Jurkat, Clone E6-1 (cell line): ENCODE measurements at regions not wholly inside any gene's neighbourhood (a gene's known extent, or its start where the extent isn't known, plus 50 kb on each side); places are given as distances from the start of the nearest gene placed in this dataset.

ENCODE experiments used
- DNase-seq: peaks from one replicate; pipeline ENCODE4 v3.0.0-alpha.2; 2011; ENCODE audit warnings: low read depth, low spot score
- H3K4me3 ChIP-seq: 2 replicates; pipeline ENCODE4 v1.5.1; 2011; ENCODE audit warnings: mild to moderate bottlenecking, low read length, control low read depth, moderate library complexity

GRCh38 chr20:40767615-40767924 is 78.5 kb upstream of the MAFB start:
- H3K4me3 ChIP-seq, result no peak overlapping the region
- no peak for DNase-seq

GRCh38 chr20:40768105-40768504 is 79.1 kb upstream of the MAFB start:
- no peak overlapping the region for H3K4me3 ChIP-seq
- no peak for DNase-seq

GRCh38 chr20:40769677-40770285 is 80.7 kb upstream of the MAFB start:
- no peak overlapping the region for H3K4me3 ChIP-seq
- no peak for DNase-seq

GRCh38 chr20:40770564-40771307 is 81.7 kb upstream of the MAFB start:
- no peak overlapping the region for H3K4me3 ChIP-seq
- DNase-seq, result no peak

GRCh38 chr20:40771308-40771610 is 82.2 kb upstream of the MAFB start:
- no peak overlapping the region for H3K4me3 ChIP-seq
- no peak for DNase-seq

GRCh38 chr20:40771848-40772511 is 82.9 kb upstream of the MAFB start:
- no peak overlapping the region for H3K4me3 ChIP-seq

GRCh38 chr20:40773376-40773775 is 84.3 kb upstream of the MAFB start:
- H3K4me3 ChIP-seq, result no peak overlapping the region
- no peak for DNase-seq

More at GRCh38 chr20:40771848-40772511, 82.9 kb upstream of the MAFB start:
- no peak for DNase-seq

GRCh38 chr20:40774252-40774651 is 85.2 kb upstream of the MAFB start:
- H3K4me3 ChIP-seq, result no peak overlapping the region
- no peak for DNase-seq

GRCh38 chr20:40775561-40776146 is 86.6 kb upstream of the MAFB start:
- no peak for DNase-seq
- H3K4me3 ChIP-seq, result no peak overlapping the region

- no peak overlapping the region for H3K4me3 ChIP-seq
- no peak for DNase-seq
Observed at GRCh38 chr20:40776466-40777457, 87.7 kb upstream of the MAFB start.

GRCh38 chr20:40777653-40778052 is 88.6 kb upstream of the MAFB start:
- no peak for DNase-seq
- no peak overlapping the region for H3K4me3 ChIP-seq

- no peak overlapping the region for H3K4me3 ChIP-seq
- no peak for DNase-seq
Observed at GRCh38 chr20:40778894-40779496, 90.0 kb upstream of the MAFB start.

- no peak overlapping the region for H3K4me3 ChIP-seq
- no peak for DNase-seq
Observed at GRCh38 chr20:40781327-40782042, 92.4 kb upstream of the MAFB start.

GRCh38 chr20:40782043-40782368 is 93.0 kb upstream of the MAFB start:
- DNase-seq, result no peak
- no peak overlapping the region for H3K4me3 ChIP-seq

GRCh38 chr20:40785346-40785745 is 96.3 kb upstream of the MAFB start:
- DNase-seq, result no peak
- H3K4me3 ChIP-seq, result no peak overlapping the region

- no peak for DNase-seq
- H3K4me3 ChIP-seq, result no peak overlapping the region
Observed at GRCh38 chr20:40786336-40786735, 97.3 kb upstream of the MAFB start.

- H3K4me3 ChIP-seq, result no peak overlapping the region
- no peak for DNase-seq
Observed at GRCh38 chr20:40787941-40788340, 98.9 kb upstream of the MAFB start.

GRCh38 chr20:40797425-40797824 is 108.4 kb upstream of the MAFB start:
- DNase-seq, result peak; percentile 45
- H3K4me3 ChIP-seq, result no peak overlapping the region
